ENCODE measurements at regions not wholly inside any gene's neighbourhood (a gene's known extent, or its start where the extent isn't known, plus 50 kb on each side); places are given as distances from the start of the nearest gene placed in this dataset.
"Not testable (repeated sequence)": the region's sequence is repeated elsewhere in the genome, so short reads cannot be mapped to it uniquely, and the experiment has no call there.

GRCh38 chr12:92244036-92244435, 98.4 kb upstream of the BTG1 start:
- DNase-seq, result no peak

- no peak for DNase-seq
Observed at GRCh38 chr12:92242907-92243306, 97.3 kb upstream of the BTG1 start.

- DNase-seq, result no peak
Observed at GRCh38 chr12:92237762-92238523, 92.3 kb upstream of the BTG1 start.

- DNase-seq, result no peak
Observed at GRCh38 chr12:92237262-92237661, 91.6 kb upstream of the BTG1 start.

- no peak for DNase-seq
Observed at GRCh38 chr12:92235703-92236472, 90.2 kb upstream of the BTG1 start.

- DNase-seq, result no peak
Observed at GRCh38 chr12:92234533-92234932, 88.9 kb upstream of the BTG1 start.

- no peak for DNase-seq
Observed at GRCh38 chr12:92233346-92234015, 87.8 kb upstream of the BTG1 start.

GRCh38 chr12:92232371-92232932, 86.8 kb upstream of the BTG1 start:
- DNase-seq, result not testable (repeated sequence)

- DNase-seq, result not testable (repeated sequence)
Observed at GRCh38 chr12:92231945-92232344, 86.3 kb upstream of the BTG1 start.

GRCh38 chr12:92231532-92231931, 85.9 kb upstream of the BTG1 start:
- DNase-seq, result not testable (repeated sequence)

- DNase-seq, result no peak
Observed at GRCh38 chr12:92229381-92229780, 83.7 kb upstream of the BTG1 start.

- no peak for DNase-seq
Observed at GRCh38 chr12:92226961-92227360, 81.3 kb upstream of the BTG1 start.

- DNase-seq, result no peak
Observed at GRCh38 chr12:92226071-92226661, 80.5 kb upstream of the BTG1 start.

- no peak for DNase-seq
Observed at GRCh38 chr12:92224685-92225331, 79.2 kb upstream of the BTG1 start.

GRCh38 chr12:92223481-92223880, 77.8 kb upstream of the BTG1 start:
- DNase-seq, result no peak

GRCh38 chr12:92221656-92222315, 76.1 kb upstream of the BTG1 start:
- DNase-seq, result no peak

- DNase-seq, result no peak
Observed at GRCh38 chr12:92218394-92219077, 72.9 kb upstream of the BTG1 start.

- no peak for DNase-seq
Observed at GRCh38 chr12:92216092-92216491, 70.4 kb upstream of the BTG1 start.

- DNase-seq, result no peak
Observed at GRCh38 chr12:92215358-92215757, 69.7 kb upstream of the BTG1 start.

GRCh38 chr12:92213166-92213565, 67.5 kb upstream of the BTG1 start:
- no peak for DNase-seq

GRCh38 chr12:92210071-92210470, 64.4 kb upstream of the BTG1 start:
- no peak for DNase-seq

Data from activated effector memory CD4-positive, alpha-beta T cell treated with anti-CD3 and anti-CD28 coated beads, Interleukin-2, amount 50 U/mL, for 16 hours (primary cell).